ENCODE measurements at regions not wholly inside any gene's neighbourhood (a gene's known extent, or its start where the extent isn't known, plus 50 kb on each side); places are given as distances from the start of the nearest gene placed in this dataset.

- Histone ChIP-seq H3K4me3 (ENCODE audit: insufficient read depth, low read depth, low read length) (no peak overlapping the region), H3K23ac (ENCODE audit: low read depth, low read length) (no peak overlapping the region), H2BK20ac (ENCODE audit: low read depth, low read length) (no peak overlapping the region), H4K5ac (ENCODE audit: low read depth, low read length) (no peak overlapping the region), H3K4ac (ENCODE audit: low read depth, low read length) (no peak overlapping the region), H3K9ac (ENCODE audit: low read depth, low read length) (no peak overlapping the region), H3K27me3 (ENCODE audit: control insufficient read depth, insufficient read depth, low read length) (peaks cover 21% of the 10 kb centered on the region), H3K18ac (ENCODE audit: low read depth, low read length) (no peak overlapping the region), H4K20me1 (ENCODE audit: insufficient read depth, low read length) (no peaks in the 10 kb centered on the region), H3K9me3 (ENCODE audit: control insufficient read depth, insufficient read depth, low read length) (no peaks in the 10 kb centered on the region), H3K4me2 (ENCODE audit: low read depth, low read length) (no peak overlapping the region), H2BK15ac (ENCODE audit: low read depth, low read length) (no peak overlapping the region), H3K56ac (ENCODE audit: extremely low read depth, insufficient read depth, low read length) (no peak overlapping the region), H3K14ac (replicated peaks; ENCODE audit: low read depth, low read length) (no peak overlapping the region), H3K36me3 (ENCODE audit: control insufficient read depth, insufficient read depth, low read length) (no peaks in the 10 kb centered on the region), H2AK5ac (ENCODE audit: low read depth, low read length) (no peak overlapping the region), H3K9me1 (ENCODE audit: insufficient read depth, low read length) (no peaks in the 10 kb centered on the region), H4K8ac (ENCODE audit: low read depth in 2 of 2, low read length in 2 of 2) (no peak overlapping the region), H3K4me1 (ENCODE audit: control insufficient read depth, insufficient read depth, low read length) (no peaks in the 10 kb centered on the region), H3K27ac (ENCODE audit: insufficient read depth, low read length) (no peak overlapping the region), H2BK120ac (ENCODE audit: low read depth, low read length) (no peak overlapping the region), H2AK9ac (replicated peaks; ENCODE audit: low read depth, low read length, poor library complexity) (no peak overlapping the region), H4K91ac (ENCODE audit: insufficient read depth, low read depth, low read length) (no peak overlapping the region), H3K79me1 (ENCODE audit: low read depth in 1 of 2, low read length in 2 of 2) (no peaks in the 10 kb centered on the region), H2BK5ac (ENCODE audit: low read depth, low read length, poor library complexity, severe bottlenecking) (no peak overlapping the region), H2AFZ (replicated peaks; ENCODE audit: low read length, poor library complexity) (no peak overlapping the region)
- WGBS, 2 experiments (ENCODE audit: extremely low coverage in 2 of 2, insufficient read length in 1 of 2), result no CpG with 5 or more reads among the region's 4 CpGs
- ATAC-seq (ENCODE audit: low read depth) (no peak), DNase-seq (no peak)
- CTCF ChIA-PET, result no interaction called here
- intact Hi-C loops (cut with micrococcal nuclease), result no loop called here
- in situ Hi-C loops (cut with MboI; ENCODE audit: low sequenced_read_pairs), result no loop called here
- TF ChIP-seq BHLHE40 (IDR thresholded peaks at IDR 0.05; ENCODE audit: low read depth, low read length) (no peak), MAZ (IDR thresholded peaks at IDR 0.05; ENCODE audit: borderline replicate concordance, low read depth, low read length) (no peak), MXI1 (IDR thresholded peaks at IDR 0.05; ENCODE audit: borderline replicate concordance, low read depth, low read length) (no peak), SMC3 (IDR thresholded peaks at IDR 0.05; ENCODE audit: low read depth, low read length) (no peak), POLR2A (IDR thresholded peaks at IDR 0.05; ENCODE audit: low read depth, low read length) (no peak), CEBPB (IDR thresholded peaks at IDR 0.05; ENCODE audit: low read depth, low read length) (no peak), RCOR1 (IDR thresholded peaks at IDR 0.05; ENCODE audit: insufficient replicate concordance, low read length) (no peak), RAD21 (IDR thresholded peaks at IDR 0.05; ENCODE audit: low read length) (no peak), NFE2L2 (IDR thresholded peaks at IDR 0.05; ENCODE audit: low read depth, low read length) (no peak), CHD1 (IDR thresholded peaks at IDR 0.05; ENCODE audit: low read depth, low read length) (no peak), MAFK (IDR thresholded peaks at IDR 0.05; ENCODE audit: low read depth, low read length) (no peak), USF2 (IDR thresholded peaks at IDR 0.05; ENCODE audit: low read depth, low read length) (no peak), FOS (IDR thresholded peaks at IDR 0.05; ENCODE audit: low read depth, low read length) (no peak), ELK1 (IDR thresholded peaks at IDR 0.05; ENCODE audit: borderline replicate concordance, low read depth, low read length) (no peak), CTCF (conservative IDR thresholded peaks at IDR 0.05; ENCODE audit: low read depth, low read length) (no peak), RFX5 (IDR thresholded peaks at IDR 0.05; ENCODE audit: low read depth, low read length) (no peak)
- POLR2A ChIA-PET (ENCODE audit: unreplicated experiment), result interaction anchor here (0.6 kb wide), 1 partner anchor 696 kb away, joined by 3 read pairs; no protein-coding TSS in a partner anchor
- dilution Hi-C loops (cut with HindIII; ENCODE audit: low sequenced_read_pairs, unreplicated experiment), result no loop called here
- BruUV-seq (replicated peaks), result no TSS peak
Measured at GRCh38 chr22:20647586-20648305, 126.2 kb upstream of the SERPIND1 start.
